NCI-H345 treated with DMSO at 0.1 percent for 48 hours (cell line): ENCODE measurements at regions not wholly inside any gene's neighbourhood (a gene's known extent, or its start where the extent isn't known, plus 50 kb on each side); places are given as distances from the start of the nearest gene placed in this dataset.

ENCODE experiments used
- DNase-seq: peaks from one replicate; lab custom pipeline; 2025; ENCODE audit not compliant: unreplicated experiment; lab: John Stamatoyannopoulos, UW

DNA sequence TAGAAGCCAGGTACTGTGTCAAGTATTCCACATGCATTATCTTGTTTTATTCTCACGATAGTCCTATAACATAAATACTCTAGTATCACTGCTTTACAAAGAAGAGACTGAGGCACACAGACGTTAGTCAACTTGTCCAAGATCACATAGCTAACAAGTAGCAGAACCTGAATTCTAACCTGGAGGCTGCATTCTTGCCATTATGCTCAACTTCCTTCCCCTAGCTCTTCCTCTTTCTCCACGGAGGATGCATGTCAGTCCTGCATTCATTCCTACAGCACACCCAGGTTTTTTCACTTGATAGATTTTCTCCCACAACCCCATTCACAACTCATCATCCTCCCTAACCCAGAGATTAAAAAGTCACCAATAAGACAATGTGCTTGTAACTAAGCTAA is 388.5 kb upstream of the NFE2L3 start:
- DNase-seq: no peak

DNA sequence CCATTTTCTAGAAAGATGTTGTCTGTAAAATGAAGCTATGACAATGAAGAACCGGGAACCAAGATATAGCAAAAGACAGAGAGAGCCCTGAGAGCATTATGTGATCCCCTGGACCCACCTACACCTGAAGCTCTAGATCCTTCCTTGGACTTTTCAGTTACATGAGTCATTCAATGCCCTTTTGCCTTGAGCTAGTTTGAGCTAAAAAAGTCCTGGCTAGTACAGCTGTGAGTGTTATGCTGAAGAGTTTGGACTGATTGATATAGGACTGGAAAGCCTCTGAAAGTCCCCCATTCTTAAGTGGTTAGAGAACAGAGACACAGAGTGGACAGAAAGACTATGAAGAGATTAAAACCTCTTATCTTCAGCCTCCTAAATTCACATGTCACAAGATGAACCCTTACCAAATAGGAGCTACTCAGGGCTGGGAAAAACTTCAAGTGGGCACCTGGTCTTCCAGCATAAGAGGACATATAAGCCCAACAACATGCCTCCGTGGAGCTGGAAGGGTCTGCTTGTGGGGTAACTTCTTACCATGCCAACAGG is 386.8 kb upstream of the NFE2L3 start:
- DNase-seq: no peak

DNA sequence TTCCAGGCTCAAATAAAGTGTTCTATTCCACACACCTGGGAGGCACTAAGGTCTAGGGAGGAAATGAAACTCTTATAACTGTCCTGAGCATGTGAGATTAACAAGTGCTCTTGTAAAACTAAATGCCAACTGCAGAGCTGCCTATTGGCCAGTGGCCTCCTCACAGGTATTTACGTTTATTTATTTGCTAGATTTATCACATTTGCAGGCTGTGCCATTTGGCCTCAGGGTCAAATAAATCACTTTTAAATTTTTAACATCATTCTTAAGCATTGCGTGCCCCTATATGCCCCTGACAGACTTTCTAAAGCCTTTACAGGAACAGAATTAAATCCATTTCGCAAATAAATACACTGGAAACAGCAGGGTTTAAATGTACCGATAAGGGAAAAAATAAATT is 381.8 kb upstream of the NFE2L3 start:
- no peak for DNase-seq

DNA sequence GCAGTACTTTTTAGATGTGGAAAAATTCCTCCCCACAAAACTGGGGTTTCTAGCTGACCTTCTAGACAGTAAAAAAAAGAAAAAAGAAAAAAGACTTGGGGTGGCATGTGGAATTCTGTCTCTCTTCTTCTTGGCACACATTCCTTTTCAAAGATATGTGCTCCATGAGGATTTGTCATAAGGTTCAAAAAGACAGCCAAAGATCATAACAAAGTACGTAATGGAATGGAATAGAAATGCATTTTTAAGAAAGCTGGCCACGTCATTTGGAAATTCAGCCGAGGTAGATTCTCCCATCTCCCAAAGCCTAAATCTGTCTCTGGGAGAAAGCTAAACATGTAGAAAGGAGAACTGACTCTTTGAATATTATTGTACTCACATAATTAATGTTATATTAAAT is 381.3 kb upstream of the NFE2L3 start:
- DNase-seq: no peak

DNA sequence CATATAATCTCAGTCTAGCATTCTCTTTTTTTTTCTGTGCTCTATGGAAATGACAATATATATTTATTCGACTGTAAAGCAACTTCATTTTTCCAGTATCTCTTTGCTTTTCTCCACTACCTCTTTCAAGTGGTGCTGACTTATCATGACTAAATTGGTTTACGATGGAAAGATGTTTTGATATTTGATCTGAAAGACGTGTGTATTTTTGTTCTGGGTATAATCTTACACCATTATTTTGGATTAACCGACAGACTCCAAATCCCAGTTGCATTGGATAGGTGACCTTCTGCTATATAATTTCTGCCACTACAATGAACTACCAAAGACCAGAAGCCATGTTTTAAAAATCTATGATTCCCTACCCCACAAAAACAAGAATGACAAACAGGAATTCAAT is 380.5 kb upstream of the NFE2L3 start:
- DNase-seq: no peak

DNA sequence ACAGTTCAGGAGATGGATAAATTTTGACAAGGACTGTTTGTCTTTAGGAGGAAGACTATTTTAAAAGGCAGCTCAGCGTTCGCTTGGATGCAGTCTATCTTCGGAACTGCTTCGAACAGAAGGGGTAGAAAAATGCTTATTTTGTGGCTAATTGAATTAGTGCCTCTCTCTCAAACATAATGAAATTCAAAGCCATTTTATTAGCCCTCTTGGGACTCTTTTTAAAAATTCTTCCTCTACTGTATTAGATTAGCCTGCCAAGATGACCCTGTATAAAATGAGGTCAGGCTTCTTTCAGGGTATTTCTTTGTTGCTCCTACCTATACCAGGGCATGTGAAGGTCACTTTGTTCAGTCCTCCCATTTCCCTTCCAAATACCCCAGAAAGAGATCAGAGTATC is 379.2 kb upstream of the NFE2L3 start:
- DNase-seq: no peak

DNA sequence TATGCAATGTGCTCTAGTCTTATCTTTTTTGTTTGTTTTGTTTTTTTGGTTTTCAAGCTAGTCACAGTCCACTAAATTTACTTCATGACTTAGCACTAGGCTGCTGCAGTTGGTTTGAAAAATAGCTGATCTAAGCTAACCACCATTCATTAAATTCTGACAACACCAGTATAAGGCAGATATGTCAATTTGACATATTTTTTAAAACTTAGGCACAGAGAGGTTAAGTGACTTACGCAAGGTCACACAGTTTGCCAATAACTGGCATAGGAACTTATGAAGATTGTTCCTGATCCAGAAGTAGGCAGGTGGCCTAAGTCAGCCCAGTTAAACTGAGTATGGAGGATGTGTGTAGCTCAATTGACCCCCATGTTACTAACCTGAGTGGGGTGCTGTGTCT is 377.3 kb upstream of the NFE2L3 start:
- no peak for DNase-seq

DNA sequence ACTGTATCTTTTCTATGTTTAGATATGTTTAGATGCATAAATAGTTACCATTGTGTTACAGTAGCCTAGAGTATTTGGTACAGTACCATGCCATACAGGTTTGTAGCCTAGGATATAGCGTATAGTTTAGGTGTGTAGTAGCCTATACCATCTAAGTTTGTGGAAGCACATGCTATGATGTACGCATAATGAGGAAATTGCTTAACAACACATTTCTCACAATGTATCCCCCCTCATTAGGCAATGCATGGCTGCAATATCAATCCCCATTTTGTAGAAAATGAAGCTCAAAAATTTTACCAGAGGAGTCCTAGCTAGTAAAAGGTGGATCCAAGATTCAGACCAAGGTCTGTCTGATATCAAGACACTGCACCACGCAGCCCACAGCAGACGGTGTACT is 376.4 kb upstream of the NFE2L3 start:
- DNase-seq: no peak

DNA sequence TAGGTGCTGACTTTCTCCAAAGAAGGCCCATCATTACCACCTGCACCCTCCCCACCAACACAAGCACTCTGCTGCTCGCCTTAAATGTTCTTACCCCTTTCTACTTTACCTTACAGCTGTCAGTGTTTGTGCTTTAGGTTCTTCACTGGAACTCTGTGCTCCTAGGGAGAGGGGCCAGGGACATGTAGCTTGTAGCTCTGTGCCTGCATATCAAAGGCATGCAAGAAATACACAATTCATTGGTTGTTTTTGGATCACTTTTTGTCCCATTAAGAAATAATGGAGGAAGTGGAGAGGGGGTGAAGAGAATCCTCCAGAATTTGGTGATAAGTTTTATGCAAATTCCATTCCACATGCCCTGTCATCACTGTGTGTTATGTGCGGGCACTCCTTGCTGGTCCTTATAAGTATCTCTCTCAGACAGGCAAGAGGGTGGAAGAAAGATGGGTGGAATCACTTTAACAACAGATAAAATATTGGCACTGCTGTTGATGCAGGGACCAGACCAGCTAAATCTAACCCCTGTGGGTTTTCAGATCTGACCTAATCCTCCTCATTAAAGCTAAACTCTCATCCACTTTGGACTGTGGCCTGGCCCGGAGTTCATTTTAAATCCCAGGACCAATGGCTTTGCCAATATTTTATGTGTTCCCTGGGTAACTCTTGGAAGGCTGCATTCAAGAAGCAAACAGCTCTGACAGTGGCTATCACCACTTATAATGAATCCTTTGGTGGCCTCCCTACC is 375.8 kb upstream of the NFE2L3 start:
- DNase-seq: no peak

DNA sequence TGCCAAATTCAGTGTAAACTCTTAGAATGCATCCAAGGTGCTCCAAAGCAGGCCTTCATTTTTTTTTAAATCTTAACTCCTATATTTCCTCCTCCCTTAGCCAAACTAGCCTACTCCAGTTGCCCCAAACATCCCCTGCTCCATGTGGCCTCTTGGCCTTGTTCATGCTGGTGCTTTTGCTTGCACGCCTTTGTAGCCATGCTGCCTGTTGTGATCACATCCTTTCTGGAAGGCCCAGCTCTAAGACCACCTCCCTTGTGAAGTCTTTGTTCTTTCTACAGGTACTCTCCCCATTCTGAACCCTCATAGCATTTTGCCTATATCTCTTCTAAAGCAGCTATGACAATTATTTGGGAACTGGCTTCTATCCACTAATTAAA is 375.3 kb upstream of the NFE2L3 start:
- DNase-seq: no peak

DNA sequence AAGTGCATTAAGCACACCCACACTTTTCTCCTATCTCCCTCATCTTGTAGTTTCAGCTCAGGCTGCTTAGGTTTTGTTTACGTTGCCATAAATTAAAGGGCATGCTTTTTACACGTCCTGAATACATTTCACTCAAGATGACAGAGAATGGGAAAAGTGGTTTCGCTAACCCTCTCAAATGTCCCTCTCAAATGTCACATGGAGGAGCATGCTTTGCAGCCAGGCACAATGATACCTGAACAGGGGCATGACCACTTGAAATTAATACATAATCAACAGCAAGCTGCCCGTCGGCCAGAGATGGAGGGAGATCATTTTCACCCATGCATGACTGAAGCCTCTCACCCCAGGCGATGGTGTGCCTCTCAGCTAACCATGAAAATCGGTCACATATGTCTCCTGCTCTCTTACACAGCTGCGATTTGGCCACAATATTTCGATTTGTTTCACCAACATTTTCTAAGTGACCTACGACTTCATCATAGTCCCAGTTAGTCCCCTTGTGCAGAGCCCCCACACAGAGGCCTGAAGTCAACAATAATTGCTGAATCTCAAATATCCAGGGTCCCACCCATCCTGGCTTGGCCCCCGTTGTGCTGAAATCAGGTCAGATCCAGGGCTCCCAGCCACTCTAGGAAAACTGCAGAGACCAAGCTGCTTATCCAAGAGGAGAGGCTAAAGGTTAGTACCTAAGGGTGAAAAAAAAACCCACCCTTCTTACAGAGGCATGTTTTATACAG is 373.9 kb upstream of the NFE2L3 start:
- DNase-seq: peak; percentile 97

DNA sequence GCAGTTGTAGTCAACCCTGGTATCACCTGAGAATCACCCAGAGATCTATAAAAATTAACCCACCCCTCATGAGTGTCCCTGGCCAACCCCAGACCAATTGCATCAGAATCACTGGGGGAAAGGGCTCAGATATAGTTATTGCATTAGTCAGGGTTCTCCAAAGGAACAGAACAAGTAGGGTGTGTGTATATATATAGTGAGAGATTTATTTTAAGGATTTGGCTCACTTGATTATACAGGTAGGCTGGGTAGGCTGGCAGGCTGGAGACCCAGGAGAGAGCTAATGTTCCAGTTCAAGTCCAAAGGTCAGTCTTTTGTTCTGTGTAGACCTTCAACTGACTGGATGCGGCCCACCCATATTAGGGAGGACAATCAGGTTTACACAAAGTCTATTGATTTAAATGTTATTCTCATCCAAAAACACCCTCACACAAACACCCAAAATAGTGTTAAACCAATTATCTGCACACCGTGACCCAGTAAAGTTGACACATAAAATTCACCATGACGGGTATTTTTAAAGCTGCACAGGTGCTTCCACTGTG is 372.9 kb upstream of the NFE2L3 start:
- DNase-seq: no peak

DNA sequence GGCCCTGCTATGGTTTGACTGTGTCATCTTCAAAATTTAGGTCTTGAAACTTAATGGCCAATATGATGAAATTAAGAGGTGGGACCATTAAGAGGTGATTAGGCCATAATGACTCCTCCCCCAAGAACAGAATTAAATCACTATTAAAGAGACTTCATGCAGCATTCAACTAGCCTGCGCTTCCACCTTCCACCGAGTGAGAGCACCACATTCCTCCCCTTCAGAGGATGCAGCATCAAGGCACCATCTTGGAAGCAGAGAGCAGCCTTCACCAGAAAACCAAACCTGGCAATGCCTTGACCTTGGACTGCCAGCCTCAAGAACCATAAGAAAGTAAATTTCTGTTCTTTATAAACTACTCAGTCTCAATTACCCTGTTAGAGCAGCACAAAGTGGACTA is 371.1 kb upstream of the NFE2L3 start:
- DNase-seq: no peak

DNA sequence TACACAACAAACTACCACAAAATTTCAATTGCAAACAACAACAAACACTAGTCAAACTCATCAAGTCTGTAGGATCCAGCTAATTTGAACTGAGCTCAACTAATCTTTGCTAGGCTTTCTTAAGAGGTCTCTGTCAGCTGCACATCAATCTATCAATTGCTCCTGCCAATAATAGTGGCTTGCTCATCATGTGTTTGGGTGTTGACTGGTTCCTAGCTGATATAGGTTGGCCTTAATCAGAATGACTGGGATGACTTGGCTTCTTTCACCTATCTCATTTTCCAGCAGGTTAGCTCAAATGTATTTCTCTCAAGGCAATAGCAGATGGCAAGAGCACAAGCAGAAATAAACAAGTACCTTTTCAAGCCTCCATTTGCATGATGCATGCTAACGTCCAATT is 370.3 kb upstream of the NFE2L3 start:
- DNase-seq: no peak

DNA sequence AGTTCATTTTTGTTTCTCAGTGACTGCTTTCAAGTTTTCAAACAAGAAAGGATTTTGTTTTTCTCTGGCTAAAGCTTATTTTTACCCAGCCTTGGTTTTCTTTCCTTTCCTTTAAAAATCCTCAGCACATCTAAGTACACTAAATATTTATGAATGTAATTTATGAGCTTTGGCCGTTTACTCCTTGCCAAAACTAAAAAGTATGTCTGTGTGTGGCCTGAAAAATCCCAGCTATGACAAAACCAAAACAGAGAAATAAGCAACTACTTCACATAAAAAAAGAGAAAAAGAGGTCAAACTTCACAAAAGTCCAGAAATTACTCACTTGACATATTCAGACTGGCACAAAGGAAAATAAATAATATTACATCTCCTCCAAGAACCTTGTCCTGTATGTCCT is 365.1 kb upstream of the NFE2L3 start:
- no peak for DNase-seq

DNA sequence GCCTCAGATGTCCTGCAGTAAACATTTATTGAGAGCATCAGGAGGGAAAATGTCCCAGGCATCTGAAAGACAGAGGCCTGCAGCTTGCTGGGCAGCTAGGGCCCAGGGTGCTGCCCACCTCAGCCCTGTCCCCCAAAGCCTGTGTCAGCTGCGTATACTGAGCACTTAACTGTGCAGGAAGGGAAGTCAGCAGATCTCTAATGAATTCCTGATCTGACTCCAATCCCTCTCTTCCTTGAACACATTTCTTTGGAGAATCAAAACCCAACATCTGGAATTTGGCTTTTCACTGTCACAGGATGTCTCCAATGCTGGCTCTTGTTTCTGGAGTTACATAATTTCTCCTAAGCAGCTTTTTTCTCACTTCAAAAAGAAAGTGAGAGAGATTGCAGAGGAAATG is 364.7 kb upstream of the NFE2L3 start:
- DNase-seq: no peak

DNA sequence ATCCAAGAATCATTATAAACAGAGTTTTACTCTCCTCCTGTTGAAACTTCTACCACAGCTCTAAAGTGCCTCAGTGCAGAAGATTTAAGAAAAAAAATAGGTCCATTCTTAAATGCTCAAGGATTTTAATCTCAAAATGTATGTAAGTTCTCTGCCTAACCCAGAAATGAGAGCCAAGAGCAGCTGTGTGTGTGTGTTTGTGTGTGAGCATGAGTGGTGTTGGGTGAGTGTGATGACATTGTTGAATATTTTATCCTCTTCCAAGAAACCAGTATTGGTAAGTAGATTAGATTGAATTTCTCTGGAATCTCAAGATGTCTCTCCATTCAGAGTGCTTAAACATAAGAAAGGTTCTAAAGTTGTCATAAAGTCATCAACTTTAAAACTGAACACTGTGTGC is 363.6 kb upstream of the NFE2L3 start:
- no peak for DNase-seq

DNA sequence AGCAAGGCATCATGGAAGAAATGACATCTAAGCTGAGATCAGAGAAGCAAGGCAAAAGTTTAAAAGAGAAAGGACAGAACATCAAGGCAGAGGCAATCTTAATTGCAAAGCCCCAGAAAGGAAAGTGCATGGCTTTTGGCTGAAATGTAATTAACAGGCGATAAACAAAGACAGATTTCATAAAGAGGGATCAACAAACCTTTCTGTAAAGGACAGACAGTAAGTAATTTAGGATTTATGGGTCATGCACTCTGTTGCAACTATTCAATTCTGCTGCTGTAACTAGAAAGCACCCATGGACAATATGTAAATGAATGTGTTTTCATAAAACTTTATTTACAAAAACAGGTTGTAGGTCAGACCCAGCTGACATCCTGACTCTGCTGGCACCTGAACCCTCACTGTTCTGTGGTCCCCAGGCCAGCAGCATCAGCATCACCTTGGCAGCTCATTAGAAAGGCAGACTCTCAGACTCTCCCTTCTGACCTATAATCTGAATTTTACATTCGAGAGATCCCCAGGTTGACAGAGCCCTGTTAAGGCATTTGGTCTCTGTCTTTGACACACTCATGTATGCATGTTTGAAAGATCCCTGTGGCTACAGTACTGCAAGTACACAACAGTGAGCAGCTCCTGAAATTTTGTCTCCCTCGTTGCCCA is 362.9 kb upstream of the NFE2L3 start:
- no peak for DNase-seq

DNA sequence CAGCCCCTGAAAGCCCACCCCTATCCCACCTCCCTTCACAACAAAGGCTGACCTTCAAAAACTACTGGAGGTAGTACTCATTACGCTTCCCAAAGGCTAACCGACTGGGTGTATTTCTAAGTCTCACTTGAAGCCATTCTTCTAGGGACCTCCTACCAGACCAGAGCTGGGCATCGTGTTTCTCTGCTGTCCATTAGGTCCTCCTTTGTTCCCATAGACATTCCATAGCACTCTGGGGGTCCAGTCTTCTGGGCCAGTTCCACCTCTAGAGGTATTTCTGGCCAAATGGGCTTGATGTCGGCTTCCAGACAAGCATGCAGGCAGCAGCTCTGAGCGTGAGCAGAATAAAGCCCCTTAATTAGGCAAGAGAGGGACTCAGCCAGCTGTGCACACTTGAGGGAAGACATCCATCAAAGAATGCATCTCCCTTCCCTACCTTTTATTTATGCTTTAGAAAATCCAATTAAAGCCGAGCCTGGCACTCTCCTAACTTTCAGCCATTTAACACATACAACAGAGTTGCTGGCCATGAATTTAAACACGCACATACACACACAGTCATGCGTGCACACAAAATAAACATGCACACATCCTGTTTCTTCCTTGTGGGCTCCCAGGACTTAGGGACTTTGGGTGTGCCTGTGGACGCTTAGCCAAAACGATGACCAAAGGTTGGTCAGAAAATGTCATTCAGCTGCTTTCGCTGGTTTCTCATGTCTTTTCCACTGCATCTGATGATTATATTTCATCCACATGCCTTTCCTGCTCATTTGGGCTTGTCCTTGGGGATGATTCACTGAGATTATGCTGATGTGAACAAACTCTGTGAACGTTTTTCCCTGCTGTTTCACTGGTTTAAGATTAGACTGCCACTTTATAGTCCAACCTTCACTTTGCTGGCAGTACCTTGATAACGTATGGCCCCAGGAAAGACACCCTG is 362.0 kb upstream of the NFE2L3 start:
- peak; percentile 18 for DNase-seq

DNA sequence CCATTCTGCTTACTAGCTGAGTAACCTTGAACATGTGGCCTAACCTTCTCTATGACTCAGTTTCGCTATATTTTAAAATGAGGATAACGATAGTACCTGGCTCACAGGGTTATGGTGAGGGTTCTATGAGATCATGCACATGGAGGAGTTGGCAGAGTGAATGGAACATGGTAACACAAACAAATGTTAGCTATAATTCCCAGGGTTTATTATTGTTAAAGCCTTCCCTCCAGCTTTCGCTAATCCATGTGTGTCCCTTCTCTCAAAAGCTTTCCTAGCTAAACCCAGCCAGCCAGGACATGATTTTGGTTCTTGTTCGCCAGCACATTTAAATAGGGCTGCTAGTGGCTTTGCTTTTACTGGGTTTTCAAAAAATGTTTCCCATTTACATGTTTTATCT is 361.0 kb upstream of the NFE2L3 start:
- no peak for DNase-seq

DNA sequence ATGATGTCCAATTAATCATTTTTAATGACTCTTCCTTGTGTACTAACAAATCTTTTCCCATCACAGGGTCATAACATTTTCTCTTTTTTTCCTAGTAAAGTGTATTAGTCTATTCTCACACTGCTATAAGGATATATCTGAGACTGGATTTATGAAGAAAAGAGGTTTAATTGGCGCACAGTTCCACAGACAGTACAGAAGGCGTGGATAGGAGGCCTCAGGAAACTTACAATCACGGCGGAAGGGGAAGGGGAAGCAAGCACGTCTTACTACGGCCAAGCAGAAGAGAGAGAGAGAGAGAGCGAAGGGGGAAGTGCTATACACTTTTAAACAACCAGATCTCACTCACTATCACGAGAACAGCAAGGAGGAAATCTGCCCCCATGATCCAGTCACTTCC is 359.4 kb upstream of the NFE2L3 start:
- DNase-seq: no peak
